NCI-H226 (cell line): ENCODE measurements at regions not wholly inside any gene's neighbourhood (a gene's known extent, or its start where the extent isn't known, plus 50 kb on each side); places are given as distances from the start of the nearest gene placed in this dataset.
A peak's percentile ranks its signal among the peaks of the same experiment; 100 is the strongest.
"Not testable (repeated sequence)": the region's sequence is repeated elsewhere in the genome, so short reads cannot be mapped to it uniquely, and the experiment has no call there.

Source experiments
- DNase-seq: peaks from one replicate; pipeline ENCODE4 v3.0.0-alpha.2; 2015

DNA sequence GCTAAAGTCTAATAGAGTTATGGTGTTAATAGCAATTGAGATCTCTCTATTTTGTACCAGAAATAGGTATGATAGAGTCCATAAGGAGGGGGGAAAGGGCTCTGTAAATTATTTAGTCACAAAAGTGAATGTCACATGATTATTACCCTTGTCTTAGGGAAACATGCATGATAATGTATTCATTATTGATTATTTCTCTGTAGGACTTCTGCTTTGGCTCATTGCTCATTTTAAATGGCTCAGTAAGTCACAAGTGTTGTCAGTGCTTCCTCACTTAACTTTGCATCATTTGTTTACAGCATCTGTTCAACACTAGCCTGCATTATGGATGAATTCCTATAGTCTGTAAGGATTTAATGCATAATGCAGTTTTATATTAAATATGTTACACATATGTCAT is 788.8 kb upstream of the EDIL3 start:
- no peak for DNase-seq

- DNase-seq = no peak
Observed at GRCh38 chr5:85182344-85182743, 797.7 kb upstream of the EDIL3 start.

- DNase-seq = no peak
Observed at GRCh38 chr5:85204289-85204688, 819.6 kb upstream of the EDIL3 start.

GRCh38 chr5:85205430-85205829 is 820.8 kb upstream of the EDIL3 start:
- no peak for DNase-seq

DNA sequence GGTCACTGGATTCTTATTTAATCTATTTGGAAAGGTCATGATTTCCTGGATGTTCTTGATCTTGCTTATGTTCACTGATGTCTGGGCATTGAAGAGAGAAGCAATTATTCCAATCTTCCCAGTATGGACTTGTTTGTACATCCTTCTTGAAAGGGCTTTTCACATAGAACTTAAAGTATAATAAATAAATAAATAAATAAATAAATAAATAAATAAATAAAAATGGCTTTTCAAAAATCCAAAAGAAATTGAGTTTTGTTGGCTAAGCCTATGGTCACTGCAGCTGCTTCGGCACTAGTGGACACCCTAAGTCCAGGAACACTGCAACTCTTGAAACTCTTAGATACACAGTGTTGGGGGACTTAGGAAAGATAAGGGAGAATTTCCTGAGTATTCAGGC is 840.7 kb upstream of the EDIL3 start:
- no peak for DNase-seq

DNA sequence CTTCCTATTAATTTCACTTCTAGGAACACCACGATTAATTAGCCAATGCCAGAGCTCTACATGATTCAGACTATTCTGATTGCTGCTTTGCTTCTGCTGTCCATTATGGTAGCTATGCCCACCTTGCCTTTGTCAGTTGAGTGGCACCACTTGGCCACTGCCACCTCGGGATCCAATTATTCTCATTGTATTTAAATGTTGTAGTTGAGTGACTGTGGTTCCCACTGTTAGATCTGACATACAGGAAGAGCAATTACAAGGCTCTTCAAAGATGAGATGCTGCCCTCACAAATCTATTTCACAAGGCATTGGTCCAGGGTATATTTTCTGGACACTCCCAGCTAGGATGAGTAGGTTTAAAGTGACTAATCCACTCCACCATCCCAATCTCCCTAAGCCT is 864.5 kb upstream of the EDIL3 start:
- DNase-seq = no peak

DNA sequence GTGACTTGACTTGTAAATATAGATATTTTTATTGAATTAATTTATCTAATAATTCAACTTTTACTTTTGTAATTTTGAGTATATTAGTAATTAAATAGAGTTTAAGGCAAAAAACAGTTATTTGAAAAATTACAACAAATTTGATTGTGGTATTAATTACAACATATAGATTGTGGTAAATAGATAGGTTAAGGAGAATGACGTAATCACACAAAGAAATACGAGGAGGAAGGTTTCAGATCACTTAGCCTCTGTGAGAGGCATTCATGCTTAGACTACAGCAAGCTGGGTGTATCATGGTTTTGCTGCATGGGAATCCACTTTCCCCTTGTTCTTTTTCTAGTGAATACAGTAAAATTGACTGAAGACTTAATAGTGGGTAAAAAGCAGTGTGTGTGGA is 878.4 kb upstream of the EDIL3 start:
- no peak for DNase-seq

DNA sequence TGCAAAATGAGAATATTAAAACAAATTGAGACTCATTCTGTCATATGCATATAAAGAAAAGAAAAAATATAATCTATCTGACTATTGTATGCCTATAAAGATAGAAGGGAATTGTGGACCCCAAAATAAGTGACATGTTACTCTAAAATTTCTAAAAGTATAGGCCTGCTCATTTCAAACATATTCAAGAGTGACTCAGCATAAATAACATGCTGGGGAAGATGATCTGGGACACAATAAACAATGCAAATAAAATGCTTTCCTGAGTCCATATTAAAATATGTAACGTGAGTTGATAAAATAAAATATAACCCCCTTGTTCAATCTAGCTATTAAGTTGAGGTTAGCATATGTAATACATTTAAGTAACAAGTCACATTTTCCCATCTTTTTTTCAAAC is 882.0 kb upstream of the EDIL3 start:
- no peak for DNase-seq

- no peak for DNase-seq
Observed at GRCh38 chr5:85268194-85268593, 883.5 kb upstream of the EDIL3 start.

DNA sequence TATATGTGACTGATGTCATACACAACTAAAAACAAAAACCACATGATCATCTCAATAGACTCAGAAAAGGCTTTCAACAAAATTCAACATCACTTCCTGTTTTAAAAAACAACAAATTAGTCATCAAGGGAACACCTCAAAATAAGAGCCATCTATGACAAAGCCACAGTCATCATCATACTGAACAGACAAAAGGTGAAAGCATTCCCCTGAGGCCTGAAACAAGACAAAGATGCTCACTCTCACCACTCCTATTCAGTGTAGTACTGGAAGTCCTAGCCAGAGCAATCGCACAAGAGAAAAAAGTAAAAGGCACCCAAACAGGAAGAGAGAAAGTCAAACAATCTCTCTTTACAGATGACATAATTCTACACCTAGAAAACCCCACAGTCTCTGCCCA is 893.5 kb upstream of the EDIL3 start:
- no peak for DNase-seq

DNA sequence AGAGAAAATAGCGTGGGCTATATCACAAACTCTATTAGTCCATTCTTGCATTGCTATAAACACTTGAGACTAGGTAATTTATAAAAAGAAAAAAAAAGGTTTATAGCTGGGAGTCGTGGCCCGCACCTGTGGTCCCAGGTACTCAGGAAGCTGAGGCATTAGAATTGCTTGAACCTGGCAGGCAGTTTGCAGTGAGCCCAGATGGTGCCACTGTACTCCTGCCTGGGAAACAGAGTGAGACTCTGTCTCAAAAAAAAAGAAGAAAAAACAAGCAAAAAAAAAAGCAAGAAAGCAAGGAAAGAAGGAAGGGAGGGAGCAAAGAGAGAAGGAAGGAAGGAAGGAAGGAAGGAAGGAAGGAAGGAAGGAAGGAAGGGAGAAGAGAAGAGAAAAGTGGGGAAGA is 904.2 kb upstream of the EDIL3 start:
- no peak for DNase-seq

DNA sequence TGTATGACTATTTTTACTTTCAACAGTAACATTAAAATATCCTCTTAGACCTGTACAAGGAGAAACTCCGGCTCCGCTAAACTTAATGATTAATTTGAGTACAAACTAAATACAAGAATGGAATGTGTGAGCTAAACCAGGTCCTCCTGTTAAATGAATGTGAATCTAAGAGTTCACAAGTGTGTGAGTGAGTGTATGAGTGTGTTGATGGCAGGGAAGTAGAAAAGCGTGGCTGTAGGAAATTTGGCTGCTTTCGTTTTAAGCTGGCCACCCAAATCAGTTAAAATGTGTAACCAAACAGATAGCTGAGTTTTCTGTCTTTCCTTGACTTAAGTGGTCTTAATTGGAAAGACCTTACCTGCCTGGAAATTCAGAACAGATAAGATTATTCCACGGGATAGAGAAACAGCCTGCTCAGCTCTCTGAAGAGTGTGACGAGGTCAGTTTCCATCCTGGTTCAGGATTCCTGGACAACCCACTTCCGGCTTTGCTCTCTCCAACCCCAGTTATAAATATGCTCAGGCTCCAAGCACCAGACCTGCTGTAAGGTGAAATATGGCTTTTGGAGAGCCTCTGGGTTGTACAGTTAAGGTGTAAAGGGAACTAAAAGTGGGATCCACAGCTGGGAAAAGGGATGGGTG is 908.6 kb upstream of the EDIL3 start:
- peak; percentile 2 for DNase-seq

DNA sequence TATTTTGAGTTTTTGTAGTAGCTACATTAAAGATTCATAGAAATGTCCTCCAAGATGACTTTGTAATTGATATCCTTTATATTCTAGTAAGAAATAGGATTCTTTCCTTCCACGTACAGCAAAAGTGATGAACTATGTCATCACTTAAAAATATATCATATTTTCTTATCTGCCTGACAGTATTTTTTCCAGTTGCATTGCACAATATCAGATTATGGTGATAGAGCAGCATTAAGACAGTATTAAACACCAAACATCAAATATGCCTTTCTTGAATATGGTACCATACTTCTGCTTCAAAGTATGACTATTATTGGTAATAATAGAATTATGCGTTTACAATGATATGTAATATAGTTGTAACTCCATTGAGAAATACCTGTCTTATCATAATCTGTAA is 919.8 kb upstream of the EDIL3 start:
- no peak for DNase-seq

DNA sequence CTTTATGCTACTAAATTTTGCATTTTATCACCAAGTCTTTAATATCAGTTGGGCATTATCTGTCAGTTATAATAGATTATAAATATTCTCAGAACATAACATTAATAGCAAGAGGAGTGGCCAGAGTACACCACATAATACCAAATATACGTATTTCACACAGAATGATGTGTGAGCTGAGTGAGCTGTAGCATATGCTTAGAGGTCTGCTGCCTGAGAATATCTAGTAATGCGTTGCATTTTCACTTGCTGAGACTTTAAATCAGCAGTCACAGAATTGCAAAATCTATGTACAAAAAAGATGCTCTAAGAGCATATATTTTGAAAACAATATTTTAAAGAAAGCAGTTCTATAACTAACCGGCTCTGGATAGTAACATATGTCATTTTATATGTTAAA is 921.1 kb upstream of the EDIL3 start:
- DNase-seq = no peak

DNA sequence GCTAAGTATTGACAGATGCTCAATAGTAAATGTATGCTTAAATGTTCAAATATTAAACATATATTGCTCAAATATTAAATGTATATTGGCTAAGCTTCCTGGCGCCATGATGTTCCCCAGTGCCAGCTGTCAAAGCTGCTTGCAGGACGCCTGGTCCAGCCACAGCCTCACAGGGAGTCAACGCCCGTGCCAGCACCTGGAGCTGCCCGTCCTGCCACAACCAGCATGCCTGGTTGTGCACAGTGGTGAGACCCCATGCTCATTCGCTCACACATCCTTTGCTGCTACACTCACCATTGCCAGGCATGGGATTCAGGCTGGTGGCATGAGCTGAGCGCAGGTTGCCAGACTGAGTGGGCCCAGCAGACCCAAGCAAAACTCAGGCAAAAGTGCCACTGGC is 926.9 kb upstream of the EDIL3 start:
- no peak for DNase-seq

DNA sequence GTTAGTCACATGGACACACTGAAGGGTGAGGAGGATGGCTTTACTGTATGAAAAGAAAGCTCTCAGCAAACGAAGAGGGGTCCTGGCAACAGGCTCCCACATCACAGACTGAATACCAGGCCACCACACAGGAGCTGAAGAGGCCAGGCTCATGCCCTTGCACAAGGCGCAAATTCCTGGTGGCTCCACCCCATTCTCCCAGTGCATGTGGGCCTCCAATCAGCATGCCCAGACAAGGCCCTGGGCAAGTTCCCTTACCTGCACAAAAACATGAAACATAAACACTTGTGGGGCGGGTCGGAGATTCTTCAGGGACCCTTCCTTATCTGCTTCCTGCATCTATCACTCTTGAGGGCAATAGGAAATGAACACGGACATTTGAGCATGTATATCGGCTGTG is 935.8 kb upstream of the EDIL3 start:
- DNase-seq = no peak

- DNase-seq = no peak
Observed at GRCh38 chr5:85333276-85333675, 948.6 kb upstream of the EDIL3 start.

- DNase-seq = no peak
Observed at GRCh38 chr5:85337435-85337834, 952.8 kb upstream of the EDIL3 start.

- DNase-seq = no peak
Observed at GRCh38 chr5:85340790-85341189, 956.1 kb upstream of the EDIL3 start.

GRCh38 chr5:85345818-85346217 is 961.1 kb upstream of the EDIL3 start:
- DNase-seq = no peak

DNA sequence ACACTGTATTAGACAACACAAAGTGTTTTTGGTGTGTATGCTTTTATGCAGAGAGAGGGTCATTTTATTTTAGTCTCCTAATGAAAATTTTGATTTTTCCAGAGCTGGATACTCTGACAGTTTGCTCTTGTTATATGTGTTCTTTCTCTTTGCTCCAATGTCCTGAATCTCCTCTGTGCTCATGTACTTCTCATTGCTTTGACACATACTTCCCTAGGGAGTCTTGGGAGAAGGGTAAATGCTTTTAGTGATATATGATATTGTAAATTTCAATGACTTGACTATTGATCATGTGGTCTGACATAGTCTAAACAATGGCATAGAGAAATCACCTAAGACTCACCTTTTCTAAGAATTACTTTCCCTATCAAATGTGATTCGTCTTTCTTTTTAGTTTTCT is 972.6 kb upstream of the EDIL3 start:
- DNase-seq = no peak

DNA sequence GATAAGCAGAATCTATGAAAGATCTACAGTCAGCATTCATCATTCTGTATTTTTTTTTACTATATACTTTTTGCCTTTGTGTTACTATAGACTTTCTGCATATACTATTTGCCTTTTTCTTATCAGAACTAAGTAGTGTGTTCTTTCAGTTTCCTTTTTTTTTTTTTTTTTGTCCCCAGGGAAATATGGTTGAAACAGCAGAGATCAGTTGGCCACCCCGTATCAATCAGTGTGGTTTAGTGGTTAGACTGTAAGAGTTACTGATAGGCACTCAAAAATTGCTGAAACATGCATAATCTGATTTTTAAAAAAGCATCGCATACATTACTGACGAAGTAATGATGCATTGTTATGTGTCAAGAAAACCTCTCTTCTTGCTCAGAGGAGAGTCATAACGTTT is 990.8 kb upstream of the EDIL3 start:
- no peak for DNase-seq

DNA sequence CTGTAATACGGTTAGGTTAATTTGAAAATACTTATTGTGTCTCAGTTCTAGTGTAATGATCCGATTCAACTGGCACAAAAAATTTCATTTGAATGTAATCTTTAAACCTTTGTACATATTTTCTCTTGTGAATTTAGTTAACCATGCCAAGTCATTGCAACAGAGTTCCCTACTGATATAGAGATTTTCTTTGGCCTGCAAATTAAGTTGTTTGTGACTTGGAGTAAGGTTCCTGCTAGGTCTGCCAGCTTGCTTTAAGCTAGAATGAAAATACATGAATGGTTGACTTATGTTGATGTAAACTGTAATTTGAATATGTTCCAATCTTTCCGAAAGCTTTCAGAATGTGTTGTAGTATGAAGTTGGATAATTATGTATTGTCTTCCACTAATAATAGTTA is 1004.1 kb upstream of the EDIL3 start:
- no peak for DNase-seq

- not testable (repeated sequence) for DNase-seq
Observed at GRCh38 chr5:85392309-85392708, 1007.6 kb upstream of the EDIL3 start.

- DNase-seq = no peak
Observed at GRCh38 chr5:85395526-85395925, 1010.8 kb upstream of the EDIL3 start.

GRCh38 chr5:85397451-85397850 is 1012.8 kb upstream of the EDIL3 start:
- DNase-seq = no peak
